ENCODE measurements at regions not wholly inside any gene's neighbourhood (a gene's known extent, or its start where the extent isn't known, plus 50 kb on each side); places are given as distances from the start of the nearest gene placed in this dataset.

DNA sequence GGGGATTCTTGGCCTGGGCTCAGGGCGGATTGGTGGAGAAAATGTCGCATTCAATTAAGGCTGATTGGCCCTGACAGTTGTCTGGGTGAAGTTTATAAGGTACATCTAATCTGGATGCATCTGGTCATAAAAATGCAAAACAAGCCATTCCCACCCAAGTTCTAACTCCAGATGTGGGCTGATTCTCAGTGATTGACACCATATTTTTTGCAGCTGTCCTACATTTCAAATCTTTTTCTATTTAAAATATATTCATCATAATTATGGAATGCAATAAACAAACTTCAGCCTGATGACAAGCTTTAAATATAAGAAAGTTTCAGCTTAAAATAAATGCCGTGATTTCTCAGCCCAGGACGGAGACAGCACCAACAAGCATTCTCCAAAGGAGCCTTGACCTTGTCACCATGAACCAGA, 146.4 kb upstream of the SMIM23 start:
- in situ Hi-C loops (cut with MboI; ENCODE audit: low sequenced_read_pairs, unreplicated experiment) = no loop called here
- no peak for DNase-seq (ENCODE audit: low spot score)
- TF ChIP-seq, protein P1, sequence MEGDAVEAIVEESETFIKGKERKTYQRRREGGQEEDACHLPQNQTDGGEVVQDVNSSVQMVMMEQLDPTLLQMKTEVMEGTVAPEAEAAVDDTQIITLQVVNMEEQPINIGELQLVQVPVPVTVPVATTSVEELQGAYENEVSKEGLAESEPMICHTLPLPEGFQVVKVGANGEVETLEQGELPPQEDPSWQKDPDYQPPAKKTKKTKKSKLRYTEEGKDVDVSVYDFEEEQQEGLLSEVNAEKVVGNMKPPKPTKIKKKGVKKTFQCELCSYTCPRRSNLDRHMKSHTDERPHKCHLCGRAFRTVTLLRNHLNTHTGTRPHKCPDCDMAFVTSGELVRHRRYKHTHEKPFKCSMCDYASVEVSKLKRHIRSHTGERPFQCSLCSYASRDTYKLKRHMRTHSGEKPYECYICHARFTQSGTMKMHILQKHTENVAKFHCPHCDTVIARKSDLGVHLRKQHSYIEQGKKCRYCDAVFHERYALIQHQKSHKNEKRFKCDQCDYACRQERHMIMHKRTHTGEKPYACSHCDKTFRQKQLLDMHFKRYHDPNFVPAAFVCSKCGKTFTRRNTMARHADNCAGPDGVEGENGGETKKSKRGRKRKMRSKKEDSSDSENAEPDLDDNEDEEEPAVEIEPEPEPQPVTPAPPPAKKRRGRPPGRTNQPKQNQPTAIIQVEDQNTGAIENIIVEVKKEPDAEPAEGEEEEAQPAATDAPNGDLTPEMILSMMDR (IDR thresholded peaks at IDR 0.05; ENCODE audit: borderline replicate concordance, control extremely low read depth, extremely low read depth, insufficient read depth, missing control alignments) = no peak

DNA sequence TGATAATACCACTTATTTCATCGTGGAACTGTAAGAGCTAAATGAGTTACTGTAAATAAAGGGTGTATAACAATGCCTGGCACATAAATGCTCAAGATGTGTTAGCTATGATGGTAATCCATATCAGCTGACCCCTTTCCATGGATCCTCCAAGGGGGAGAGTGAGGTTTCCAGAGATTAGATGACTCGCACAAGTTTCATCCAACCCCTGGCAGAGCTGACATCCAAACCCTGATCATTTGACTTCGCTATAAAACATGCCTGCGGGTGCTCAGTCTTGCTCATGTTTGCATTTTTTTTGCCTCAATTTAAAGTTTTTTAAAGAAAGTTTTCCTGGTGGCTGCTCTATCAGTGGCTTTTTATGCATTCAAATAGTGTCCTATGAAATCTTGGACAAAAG, 145.7 kb upstream of the SMIM23 start:
- no peak for DNase-seq (ENCODE audit: low spot score)
- TF ChIP-seq, protein P1 (IDR thresholded peaks at IDR 0.05; ENCODE audit: borderline replicate concordance, control extremely low read depth, extremely low read depth, insufficient read depth, missing control alignments) = no peak
- in situ Hi-C loops (cut with MboI; ENCODE audit: low sequenced_read_pairs, unreplicated experiment) = no loop called here

DNA sequence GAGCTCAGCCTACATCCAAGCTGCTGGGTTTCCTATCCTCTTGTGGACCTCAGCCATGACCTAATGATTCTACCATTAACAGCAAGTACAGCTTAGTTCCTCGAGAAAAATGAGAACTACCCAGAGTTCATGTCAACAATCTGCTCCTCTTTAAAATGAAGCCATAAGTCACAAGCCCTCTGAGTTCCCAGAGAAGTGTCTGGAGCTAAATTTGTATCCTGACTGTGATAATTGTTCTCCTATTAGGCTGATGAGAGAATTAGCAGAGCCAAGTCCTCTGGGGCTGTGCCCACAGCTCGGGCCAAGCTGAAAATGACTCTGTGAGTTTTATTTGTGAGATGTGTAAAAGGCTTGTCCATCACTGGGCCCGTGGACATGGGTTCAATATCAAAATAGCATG, 145.1 kb upstream of the SMIM23 start:
- in situ Hi-C loops (cut with MboI; ENCODE audit: low sequenced_read_pairs, unreplicated experiment) = no loop called here
- TF ChIP-seq, protein P1 (IDR thresholded peaks at IDR 0.05; ENCODE audit: borderline replicate concordance, control extremely low read depth, extremely low read depth, insufficient read depth, missing control alignments) = no peak
- DNase-seq (ENCODE audit: low spot score) = no peak

DNA sequence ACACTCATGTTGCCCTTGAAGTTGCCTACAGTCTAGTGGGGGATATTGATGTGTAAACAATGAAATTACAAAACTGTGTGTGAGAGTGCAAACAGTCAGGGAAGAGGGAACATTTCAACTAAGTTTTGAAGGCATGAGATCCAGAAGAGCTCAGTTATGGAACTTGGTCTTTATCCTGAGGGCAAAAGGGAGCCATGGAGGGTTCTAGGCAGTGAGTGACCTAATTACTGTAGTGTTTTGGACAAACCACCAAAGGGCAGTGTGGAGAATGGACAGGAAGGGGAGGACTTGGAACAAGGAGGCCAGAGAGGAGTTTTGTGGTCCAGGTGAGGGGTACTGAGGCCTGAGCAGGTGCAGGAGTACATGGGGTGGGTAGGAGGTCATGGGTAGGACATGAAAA, 143.7 kb upstream of the SMIM23 start:
- no peak for DNase-seq (ENCODE audit: low spot score)
- TF ChIP-seq, protein P1 (IDR thresholded peaks at IDR 0.05; ENCODE audit: borderline replicate concordance, control extremely low read depth, extremely low read depth, insufficient read depth, missing control alignments) = no peak
- in situ Hi-C loops (cut with MboI; ENCODE audit: low sequenced_read_pairs, unreplicated experiment) = no loop called here

DNA sequence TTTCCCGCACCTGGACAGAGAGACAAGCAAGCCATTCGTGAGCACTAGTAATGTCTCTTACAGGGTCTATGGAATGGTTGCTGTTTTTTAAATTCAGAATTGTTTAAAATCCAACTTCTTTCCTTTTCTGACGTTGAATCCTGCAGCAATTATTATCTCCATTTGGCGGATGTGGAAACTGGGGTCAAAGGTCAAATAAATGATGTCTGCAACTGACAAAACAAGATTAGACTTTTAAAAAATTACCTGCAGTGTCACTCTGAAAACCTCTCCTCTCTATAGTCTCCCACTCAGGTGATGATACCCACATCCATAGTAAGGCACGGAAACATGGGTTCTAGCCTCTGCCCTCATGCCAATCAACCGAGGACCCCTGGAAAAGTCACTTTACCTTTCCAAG, 142.7 kb upstream of the SMIM23 start:
- TF ChIP-seq, protein P1 (IDR thresholded peaks at IDR 0.05; ENCODE audit: borderline replicate concordance, control extremely low read depth, extremely low read depth, insufficient read depth, missing control alignments) = no peak

DNA sequence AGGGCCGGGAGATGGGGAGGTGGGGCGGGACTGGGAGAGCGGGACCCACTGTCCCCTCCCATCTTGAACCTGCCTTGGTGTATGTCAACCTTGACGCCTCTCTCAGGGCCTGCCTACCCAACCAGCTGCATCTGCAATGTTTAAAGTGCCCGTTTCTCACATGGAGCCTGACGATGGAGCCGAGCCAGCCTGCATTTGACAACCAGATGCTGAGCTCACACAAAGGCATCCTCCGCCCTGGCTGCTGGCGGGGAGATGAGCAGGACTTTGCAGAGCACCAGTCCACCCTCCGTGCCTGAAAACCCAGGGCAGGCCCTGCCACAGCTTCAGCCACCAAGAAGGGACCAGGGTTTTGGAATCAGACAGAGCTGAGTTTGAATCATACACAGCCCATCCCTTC, 141.1 kb upstream of the SMIM23 start:
- DNase-seq (ENCODE audit: low spot score) = no peak
- TF ChIP-seq, protein P1 (IDR thresholded peaks at IDR 0.05; ENCODE audit: borderline replicate concordance, control extremely low read depth, extremely low read depth, insufficient read depth, missing control alignments) = no peak

More for the DNA sequence above, 142.7 kb upstream of the SMIM23 start:
- in situ Hi-C loops (cut with MboI; ENCODE audit: low sequenced_read_pairs, unreplicated experiment) = no loop called here
- DNase-seq (ENCODE audit: low spot score) = no peak

More for the DNA sequence above, 141.1 kb upstream of the SMIM23 start:
- in situ Hi-C loops (cut with MboI; ENCODE audit: low sequenced_read_pairs, unreplicated experiment) = no loop called here

Measured in GM13976 (cell line).